Loucy (cell line): ENCODE measurements at regions not wholly inside any gene's neighbourhood (a gene's known extent, or its start where the extent isn't known, plus 50 kb on each side); places are given as distances from the start of the nearest gene placed in this dataset.

Source experiments
- CTCF ChIP-seq: fragments of 200-600 bp; sonication (generic); conservative IDR thresholded peaks from 2 replicates; pipeline ENCODE4 v1.5.1; 2014; ENCODE audit warnings: mild to moderate bottlenecking, antibody characterized with exemption, low read length
- EZH2phosphoT487 ChIP-seq: fragments of 200-600 bp; IDR thresholded peaks from 2 replicates; pipeline ENCODE4 v1.6.1; 2018; ENCODE audit warnings: antibody characterized with exemption, mild to moderate bottlenecking, moderate library complexity, borderline replicate concordance

- TF ChIP-seq CTCF (no peak), EZH2phosphoT487 (no peak)
Observed at GRCh38 chr6:49342410-49342809, 120.6 kb downstream of the MMUT start.
